ENCODE measurements at regions not wholly inside any gene's neighbourhood (a gene's known extent, or its start where the extent isn't known, plus 50 kb on each side); places are given as distances from the start of the nearest gene placed in this dataset.

DNA sequence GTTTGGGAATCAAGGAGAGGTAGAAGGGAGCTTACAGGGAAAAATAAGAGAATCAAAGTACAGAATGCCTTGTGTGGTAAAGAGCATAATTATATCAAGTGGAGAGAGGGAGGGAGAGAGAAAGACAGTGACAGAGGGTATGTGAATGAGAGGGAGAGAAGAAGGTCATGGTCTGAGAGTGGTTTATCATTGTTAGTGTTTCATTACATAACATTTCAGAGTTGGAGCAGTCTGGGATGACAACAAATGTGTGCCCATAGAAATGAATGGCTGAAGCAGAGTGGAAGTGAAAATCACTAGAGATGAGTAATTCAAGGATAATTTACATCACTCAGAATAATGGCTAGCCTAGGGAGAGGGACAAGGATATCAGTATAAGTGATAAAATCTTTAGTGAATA is 799.2 kb downstream of the TLE1 start:
- Histone ChIP-seq H3K4me1 (ENCODE audit: insufficient read depth, low read length) (no peaks in the 10 kb centered on the region), H3K4me3 (ENCODE audit: low read length) (no peak overlapping the region), H3K9me3 (ENCODE audit: control insufficient read depth in 1 of 2, insufficient read depth in 1 of 2, low read length in 2 of 2) (no peaks in the 10 kb centered on the region), H3K36me3 (ENCODE audit: insufficient read depth, low read length) (no peaks in the 10 kb centered on the region), H3K27ac (ENCODE audit: low read depth in 1 of 2, low read length in 2 of 2) (no peak overlapping the region), H3K27me3 (ENCODE audit: control insufficient read depth in 1 of 2, insufficient read depth in 2 of 2, low read length in 2 of 2) (no peaks in the 10 kb centered on the region)
- Mint-ChIP-seq H3K4me1 (ENCODE audit: low read depth) (no peaks in the 10 kb centered on the region), H3K27me3 (no peaks in the 10 kb centered on the region), H3K27ac (no peak overlapping the region), H3K36me3 (ENCODE audit: low read depth) (no peaks in the 10 kb centered on the region), H3K4me3 (no peak overlapping the region), H3K9me3 (no peaks in the 10 kb centered on the region)
- no peak for DNase-seq
- TF ChIP-seq, protein P1, sequence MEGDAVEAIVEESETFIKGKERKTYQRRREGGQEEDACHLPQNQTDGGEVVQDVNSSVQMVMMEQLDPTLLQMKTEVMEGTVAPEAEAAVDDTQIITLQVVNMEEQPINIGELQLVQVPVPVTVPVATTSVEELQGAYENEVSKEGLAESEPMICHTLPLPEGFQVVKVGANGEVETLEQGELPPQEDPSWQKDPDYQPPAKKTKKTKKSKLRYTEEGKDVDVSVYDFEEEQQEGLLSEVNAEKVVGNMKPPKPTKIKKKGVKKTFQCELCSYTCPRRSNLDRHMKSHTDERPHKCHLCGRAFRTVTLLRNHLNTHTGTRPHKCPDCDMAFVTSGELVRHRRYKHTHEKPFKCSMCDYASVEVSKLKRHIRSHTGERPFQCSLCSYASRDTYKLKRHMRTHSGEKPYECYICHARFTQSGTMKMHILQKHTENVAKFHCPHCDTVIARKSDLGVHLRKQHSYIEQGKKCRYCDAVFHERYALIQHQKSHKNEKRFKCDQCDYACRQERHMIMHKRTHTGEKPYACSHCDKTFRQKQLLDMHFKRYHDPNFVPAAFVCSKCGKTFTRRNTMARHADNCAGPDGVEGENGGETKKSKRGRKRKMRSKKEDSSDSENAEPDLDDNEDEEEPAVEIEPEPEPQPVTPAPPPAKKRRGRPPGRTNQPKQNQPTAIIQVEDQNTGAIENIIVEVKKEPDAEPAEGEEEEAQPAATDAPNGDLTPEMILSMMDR (IDR thresholded peaks at IDR 0.05) = no peak
- POLR2A ChIA-PET = no interaction called here
- ATAC-seq (ENCODE audit: poor library complexity) = no peak
- intact Hi-C loops (cut with DNase I, micrococcal nuclease) = no loop called here
- CTCF ChIA-PET = no interaction called here

DNA sequence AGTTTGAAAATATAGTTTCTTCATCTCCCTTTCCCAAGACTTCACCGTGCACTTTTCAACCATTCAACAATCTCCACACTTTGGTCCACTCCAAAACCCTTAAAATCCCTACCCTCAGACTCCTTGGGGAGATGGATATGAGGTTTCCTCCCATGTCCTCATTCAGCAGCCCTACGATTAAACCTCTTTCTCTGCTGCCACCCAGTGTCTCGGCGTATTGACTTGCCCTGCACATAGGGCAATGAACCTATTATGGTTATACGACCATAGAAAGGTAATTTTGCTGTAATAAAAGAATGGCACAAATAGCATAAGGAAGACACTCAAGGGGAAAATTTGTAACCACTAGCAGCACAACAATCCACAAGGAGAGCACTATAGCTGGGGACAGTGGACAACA is 803.5 kb downstream of the TLE1 start:
- ATAC-seq (ENCODE audit: poor library complexity) = no peak
- intact Hi-C loops (cut with DNase I, micrococcal nuclease) = no loop called here
- no peaks in the 10 kb centered on the region for H3K27me3 ChIP-seq (ENCODE audit: control insufficient read depth in 1 of 2, insufficient read depth in 2 of 2, low read length in 2 of 2)
- H3K4me3 Mint-ChIP-seq = no peak overlapping the region
- POLR2A ChIA-PET = no interaction called here
- no peaks in the 10 kb centered on the region for H3K36me3 Mint-ChIP-seq (ENCODE audit: low read depth)
- H3K27me3 Mint-ChIP-seq = no peaks in the 10 kb centered on the region
- no peaks in the 10 kb centered on the region for H3K36me3 ChIP-seq (ENCODE audit: insufficient read depth, low read length)
- H3K4me3 ChIP-seq (ENCODE audit: low read length) = no peak overlapping the region
- CTCF ChIA-PET = no interaction called here
- no peak overlapping the region for H3K27ac ChIP-seq (ENCODE audit: low read depth in 1 of 2, low read length in 2 of 2)
- H3K9me3 Mint-ChIP-seq = no peaks in the 10 kb centered on the region
- TF ChIP-seq, protein P1 (IDR thresholded peaks at IDR 0.05) = no peak
- no peaks in the 10 kb centered on the region for H3K4me1 ChIP-seq (ENCODE audit: insufficient read depth, low read length)
- no peak overlapping the region for H3K27ac Mint-ChIP-seq
- DNase-seq = no peak
- H3K9me3 ChIP-seq (ENCODE audit: control insufficient read depth in 1 of 2, insufficient read depth in 1 of 2, low read length in 2 of 2) = no peaks in the 10 kb centered on the region
- H3K4me1 Mint-ChIP-seq (ENCODE audit: low read depth) = no peaks in the 10 kb centered on the region

DNA sequence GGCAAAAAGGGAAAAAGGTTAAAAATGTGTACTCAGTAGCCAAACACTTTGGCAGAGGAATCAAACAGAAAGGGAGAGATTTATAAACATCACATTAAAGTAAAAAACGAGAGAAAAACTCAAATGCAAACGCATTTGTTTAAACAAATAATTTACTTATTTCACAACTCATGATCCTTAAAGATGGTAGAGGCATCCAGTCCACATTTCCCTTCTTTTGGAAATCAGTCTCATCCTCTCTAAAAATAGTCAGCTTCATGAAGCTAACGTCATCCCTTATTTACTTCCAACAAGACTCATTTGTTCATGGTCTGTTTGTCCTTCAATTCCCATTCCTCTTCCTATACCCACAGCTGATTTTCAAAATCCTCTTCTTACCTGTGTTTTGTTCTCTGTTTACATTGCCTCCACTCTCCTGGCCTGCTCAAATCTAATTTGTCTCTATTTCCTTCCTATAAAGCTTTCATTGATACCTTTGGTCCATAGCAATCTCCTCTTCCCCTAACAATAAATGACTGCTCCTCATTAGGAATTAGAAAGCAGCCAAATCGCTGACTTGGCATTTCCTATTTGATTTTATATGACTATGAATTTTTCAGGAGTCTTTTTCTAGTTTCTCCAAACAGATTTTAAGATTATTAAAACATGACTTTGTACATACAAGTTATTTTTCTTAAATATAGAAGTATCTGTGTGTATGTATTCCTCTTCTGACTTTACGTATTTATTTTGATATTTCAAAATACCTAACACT is 805.3 kb downstream of the TLE1 start:
- CTCF ChIA-PET = no interaction called here
- intact Hi-C loops (cut with DNase I, micrococcal nuclease) = no loop called here
- TF ChIP-seq, protein P1 (IDR thresholded peaks at IDR 0.05) = no peak
- no peak overlapping the region for H3K4me3 ChIP-seq (ENCODE audit: low read length)
- POLR2A ChIA-PET = no interaction called here
- Mint-ChIP-seq H3K4me3 (no peak overlapping the region), H3K27me3 (no peaks in the 10 kb centered on the region), H3K36me3 (ENCODE audit: low read depth) (no peaks in the 10 kb centered on the region), H3K27ac (no peak overlapping the region), H3K4me1 (ENCODE audit: low read depth) (no peaks in the 10 kb centered on the region), H3K9me3 (no peaks in the 10 kb centered on the region)
- ATAC-seq (ENCODE audit: poor library complexity) (no peak), DNase-seq (no peak)
- no peaks in the 10 kb centered on the region for H3K4me1 ChIP-seq (ENCODE audit: insufficient read depth, low read length)
- peaks cover 0 to 4% of the 10 kb centered on the region in 2 experiments for H3K9me3 ChIP-seq (ENCODE audit: control insufficient read depth in 1 of 2, insufficient read depth in 1 of 2, low read length in 2 of 2)
- H3K27me3 ChIP-seq (ENCODE audit: control insufficient read depth in 1 of 2, insufficient read depth in 2 of 2, low read length in 2 of 2) = no peaks in the 10 kb centered on the region
- no peaks in the 10 kb centered on the region for H3K36me3 ChIP-seq (ENCODE audit: insufficient read depth, low read length)
- no peak overlapping the region for H3K27ac ChIP-seq (ENCODE audit: low read depth in 1 of 2, low read length in 2 of 2)

Data from CD4-positive, alpha-beta T cell (primary cell).